GM23338 (cell line): ENCODE measurements at regions not wholly inside any gene's neighbourhood (a gene's known extent, or its start where the extent isn't known, plus 50 kb on each side); places are given as distances from the start of the nearest gene placed in this dataset.

ENCODE experiments used
- ATAC-seq: fragments of 200-7000 bp; cut with Tn5 transposase; 3 replicates; pipeline ENCODE4 v1.9.1; 2020
- DNase-seq: peaks from one replicate; pipeline ENCODE4 v3.0.0-alpha.2; 2015; ENCODE audit warnings: low spot score
- H2AFZ ChIP-seq: fragments of 200-600 bp; sonication (generic); 2 replicates; pipeline ENCODE4 v1.8.0; 2016; ENCODE audit warnings: antibody characterized with exemption, mild to moderate bottlenecking, moderate library complexity
- H3F3A ChIP-seq: fragments of 200-600 bp; sonication (generic); replicated peaks from 2 replicates; pipeline ENCODE4 v1.8.0; 2017; ENCODE audit warnings: antibody characterized with exemption, mixed run types, low read depth
- H3K27ac ChIP-seq: fragments of 200-600 bp; sonication (generic); 2 replicates; pipeline ENCODE4 v1.6.1; 2016; ENCODE audit warnings: low read depth
- H3K27me3 ChIP-seq: fragments of 200-600 bp; sonication (generic); 2 replicates; pipeline ENCODE4 v1.8.0; 2016; ENCODE audit warnings: mild to moderate bottlenecking, mixed run types, moderate library complexity; ENCODE audit not compliant: insufficient read depth
- H3K36me3 ChIP-seq: fragments of 200-600 bp; sonication (generic); 2 replicates; pipeline ENCODE4 v1.8.0; 2016; ENCODE audit warnings: mild to moderate bottlenecking; ENCODE audit not compliant: insufficient read depth
- H3K4me1 ChIP-seq: fragments of 200-600 bp; sonication (generic); 2 replicates; pipeline ENCODE4 v1.8.0; 2016; ENCODE audit warnings: mild to moderate bottlenecking, moderate library complexity; ENCODE audit not compliant: insufficient read depth
- H3K4me2 ChIP-seq: fragments of 200-600 bp; sonication (generic); 2 replicates; pipeline ENCODE4 v1.7.1; 2017; ENCODE audit warnings: mixed run types
- H3K4me3 ChIP-seq: fragments of 200-600 bp; sonication (generic); 2 replicates; pipeline ENCODE4 v1.6.1; 2016; ENCODE audit warnings: mixed run types
- H3K79me2 ChIP-seq: fragments of 200-600 bp; sonication (generic); replicated peaks from 2 replicates; pipeline ENCODE4 v1.8.0; 2017; ENCODE audit warnings: mild to moderate bottlenecking; ENCODE audit not compliant: insufficient read depth
- H3K9me2 ChIP-seq: fragments of 200-600 bp; sonication (generic); 2 replicates; pipeline ENCODE4 v1.8.0; 2017; ENCODE audit not compliant: insufficient read depth
- H4K20me1 ChIP-seq: fragments of 200-600 bp; sonication (generic); replicated peaks from 2 replicates; pipeline ENCODE4 v1.8.0; 2017; ENCODE audit warnings: mild to moderate bottlenecking; ENCODE audit not compliant: insufficient read depth
- H3K27ac Mint-ChIP-seq: 2 replicates; pipeline ENCODE4 v1.8.0; 2020; ENCODE audit warnings: inconsistent platforms, mild to moderate bottlenecking, moderate library complexity, mixed read lengths
- H3K27me3 Mint-ChIP-seq: 3 replicates; pipeline ENCODE4 v1.8.0; 2022; ENCODE audit warnings: low read depth, mild to moderate bottlenecking, moderate library complexity, mixed read lengths, inconsistent platforms; ENCODE audit not compliant: insufficient read depth, poor library complexity
- H3K36me3 Mint-ChIP-seq: 3 replicates; pipeline ENCODE4 v1.8.0; 2021; ENCODE audit warnings: low read depth, mild to moderate bottlenecking, inconsistent platforms, moderate library complexity, mixed read lengths
- H3K4me1 Mint-ChIP-seq: 3 replicates; pipeline ENCODE4 v1.8.0; 2020; ENCODE audit warnings: mild to moderate bottlenecking, inconsistent platforms, mixed read lengths
- H3K4me3 Mint-ChIP-seq: 3 replicates; pipeline ENCODE4 v1.8.0; 2021; ENCODE audit warnings: moderate library complexity, mild to moderate bottlenecking, inconsistent platforms, mixed read lengths
- H3K9me3 Mint-ChIP-seq: 3 replicates; pipeline ENCODE4 v1.8.0; 2020; ENCODE audit warnings: moderate library complexity, mild to moderate bottlenecking, inconsistent platforms, mixed read lengths
- CREB1 ChIP-seq: fragments of 250-450 bp; sonication (Bioruptor Pico); IDR thresholded peaks from 2 replicates; pipeline ENCODE4 v1.5.0; 2020; ENCODE audit warnings: low read depth, mild to moderate bottlenecking, moderate library complexity
- CTCF ChIP-seq, 2 experiments: fragments of 200-600 bp in 1 of 2; sonication (generic) in 1 of 2; conservative IDR thresholded peaks; 2 replicates each; pipeline versions ENCODE4 v1.5.1 to v1.6.1; 2016 to 2017; ENCODE audit warnings: antibody characterized with exemption in 2 of 2, low read depth in 2 of 2, mild to moderate bottlenecking in 2 of 2, moderate library complexity in 1 of 2
- ETS1 ChIP-seq: IDR thresholded peaks from 2 replicates; pipeline ENCODE4 v1.6.1; 2016; ENCODE audit warnings: antibody characterized with exemption
- EZH2 ChIP-seq: fragments of 200-600 bp; sonication (generic); IDR thresholded peaks from one replicate; pipeline ENCODE4 v1.8.0; 2017; ENCODE audit warnings: antibody characterized with exemption, mild to moderate bottlenecking, low read depth; ENCODE audit not compliant: unreplicated experiment
- EZH2phosphoT487 ChIP-seq: fragments of 200-600 bp; sonication (generic); IDR thresholded peaks from one replicate; pipeline ENCODE4 v1.8.1; 2018; ENCODE audit warnings: antibody characterized with exemption; ENCODE audit not compliant: unreplicated experiment
- JUNB ChIP-seq: IDR thresholded peaks from one replicate; pipeline ENCODE4 v1.6.1; 2016; ENCODE audit warnings: antibody characterized with exemption; ENCODE audit not compliant: unreplicated experiment
- NANOG ChIP-seq: IDR thresholded peaks from 2 replicates; pipeline ENCODE4 v1.6.1; 2016; ENCODE audit warnings: antibody characterized with exemption, borderline replicate concordance
- STAT1 ChIP-seq: IDR thresholded peaks from one replicate; pipeline ENCODE4 v1.6.1; 2016; ENCODE audit warnings: antibody characterized with exemption; ENCODE audit not compliant: unreplicated experiment
- ZNF331 ChIP-seq: fragments of 250-450 bp; sonication (Bioruptor Pico); IDR thresholded peaks from 2 replicates; pipeline ENCODE4 v1.5.0; 2020; ENCODE audit warnings: low read depth, mild to moderate bottlenecking, moderate library complexity
- ZNF462 ChIP-seq: fragments of 250-450 bp; sonication (Bioruptor Pico); IDR thresholded peaks from 2 replicates; pipeline ENCODE4 v1.5.0; 2020; ENCODE audit warnings: mild to moderate bottlenecking, moderate library complexity

- TF ChIP-seq ZNF462 (CRISPR knock-in tag) (no peak), ETS1 (no peak)
These were observed 249.3 kb downstream of the HAUS1 start (continued) for GRCh38 chr18:46353460-46353859.

- Histone ChIP-seq H3K9me2 (0 out of 2 replicates have a peak, but pooled peaks cover 4% of the 10 kb centered on the region), H3K4me2 (no peak overlapping the region), H3F3A (no peaks in the 10 kb centered on the region), H3K4me1 (no peaks in the 10 kb centered on the region), H4K20me1 (no peaks in the 10 kb centered on the region; the same call in 1 of the 2 replicates), H3K4me3 (no peak overlapping the region), H3K27me3 (no peaks in the 10 kb centered on the region), H3K79me2 (no peaks in the 10 kb centered on the region), H3K36me3 (no peaks in the 10 kb centered on the region), H3K27ac (no peak overlapping the region), H2AFZ (no peak overlapping the region)
- H3K27me3 Mint-ChIP-seq = peaks cover 9% of the 10 kb centered on the region
- DNase-seq (no peak), ATAC-seq (no peak)
- no peak overlapping the region for H3K27ac Mint-ChIP-seq
- H3K4me3 Mint-ChIP-seq = no peak overlapping the region
- H3K4me1 Mint-ChIP-seq = peaks cover 8% of the 10 kb centered on the region
- H3K36me3 Mint-ChIP-seq = peaks cover 19% of the 10 kb centered on the region
- peaks cover 12% of the 10 kb centered on the region for H3K9me3 Mint-ChIP-seq
- TF ChIP-seq NANOG (no peak), JUNB (no peak), ZNF331 (no peak), CREB1 (CRISPR knock-in tag) (no peak), STAT1 (no peak), EZH2phosphoT487 (no peak), CTCF (conservative IDR thresholded peaks at IDR 0.05; ENCODE audit: low read depth in 2 of 2) (no peak), EZH2 (no peak)
These were observed 252.3 kb downstream of the HAUS1 start for GRCh38 chr18:46356278-46357033.
